22Rv1 (cell line): ENCODE measurements at regions not wholly inside any gene's neighbourhood (a gene's known extent, or its start where the extent isn't known, plus 50 kb on each side); places are given as distances from the start of the nearest gene placed in this dataset.
"Not testable (repeated sequence)": the region's sequence is repeated elsewhere in the genome, so short reads cannot be mapped to it uniquely, and the experiment has no call there.

Source experiments
- H3K27ac ChIP-seq: fragments of 450-650 bp; 2 replicates; pipeline ENCODE4 v1.5.1; 2017
- ZFX ChIP-seq: fragments of 450-650 bp; IDR thresholded peaks from 2 replicates; pipeline ENCODE4 v1.6.1; 2017; ENCODE audit warnings: antibody characterized with exemption, borderline replicate concordance
- TF ChIP-seq, protein P1 (sequence below): fragments of 450-650 bp; IDR thresholded peaks from 2 replicates; pipeline ENCODE4 v1.5.1; 2017; ENCODE audit warnings: mild to moderate bottlenecking

DNA sequence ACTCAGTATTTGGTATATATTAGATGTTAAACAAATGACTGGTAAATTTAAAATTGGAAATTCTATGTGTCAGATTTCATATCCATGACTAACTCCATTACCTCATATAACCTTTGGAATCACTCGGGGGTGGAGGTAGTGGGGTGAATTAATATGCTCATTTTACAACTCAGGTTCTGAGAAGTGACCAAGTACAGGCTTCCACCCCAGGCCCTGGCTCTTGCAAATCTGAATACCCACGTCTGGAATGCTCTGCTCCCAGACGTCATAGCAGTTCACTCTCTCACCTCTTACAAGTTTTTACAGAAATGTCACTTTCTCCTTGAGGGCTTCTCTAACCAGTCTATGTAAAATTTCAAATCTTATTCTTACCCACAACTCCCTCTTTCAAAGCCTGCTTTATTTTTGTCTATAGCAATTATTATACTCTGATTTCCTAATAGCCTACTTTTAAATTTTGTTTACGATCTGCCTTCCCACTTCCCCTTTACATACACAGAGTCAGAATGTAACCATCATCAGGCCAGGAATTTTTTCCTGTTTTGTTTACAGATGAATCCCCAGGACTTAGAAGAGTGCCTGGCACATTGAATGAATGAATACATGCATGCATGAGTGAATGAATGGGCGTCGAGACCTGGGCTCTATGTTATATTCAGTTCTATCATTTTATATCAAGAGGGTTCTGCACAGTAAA, 134.1 kb upstream of the IFNE start:
- no peak overlapping the region for H3K27ac ChIP-seq
- TF ChIP-seq, protein P1, sequence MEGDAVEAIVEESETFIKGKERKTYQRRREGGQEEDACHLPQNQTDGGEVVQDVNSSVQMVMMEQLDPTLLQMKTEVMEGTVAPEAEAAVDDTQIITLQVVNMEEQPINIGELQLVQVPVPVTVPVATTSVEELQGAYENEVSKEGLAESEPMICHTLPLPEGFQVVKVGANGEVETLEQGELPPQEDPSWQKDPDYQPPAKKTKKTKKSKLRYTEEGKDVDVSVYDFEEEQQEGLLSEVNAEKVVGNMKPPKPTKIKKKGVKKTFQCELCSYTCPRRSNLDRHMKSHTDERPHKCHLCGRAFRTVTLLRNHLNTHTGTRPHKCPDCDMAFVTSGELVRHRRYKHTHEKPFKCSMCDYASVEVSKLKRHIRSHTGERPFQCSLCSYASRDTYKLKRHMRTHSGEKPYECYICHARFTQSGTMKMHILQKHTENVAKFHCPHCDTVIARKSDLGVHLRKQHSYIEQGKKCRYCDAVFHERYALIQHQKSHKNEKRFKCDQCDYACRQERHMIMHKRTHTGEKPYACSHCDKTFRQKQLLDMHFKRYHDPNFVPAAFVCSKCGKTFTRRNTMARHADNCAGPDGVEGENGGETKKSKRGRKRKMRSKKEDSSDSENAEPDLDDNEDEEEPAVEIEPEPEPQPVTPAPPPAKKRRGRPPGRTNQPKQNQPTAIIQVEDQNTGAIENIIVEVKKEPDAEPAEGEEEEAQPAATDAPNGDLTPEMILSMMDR: no peak
- no peak for TF ChIP-seq ZFX

DNA sequence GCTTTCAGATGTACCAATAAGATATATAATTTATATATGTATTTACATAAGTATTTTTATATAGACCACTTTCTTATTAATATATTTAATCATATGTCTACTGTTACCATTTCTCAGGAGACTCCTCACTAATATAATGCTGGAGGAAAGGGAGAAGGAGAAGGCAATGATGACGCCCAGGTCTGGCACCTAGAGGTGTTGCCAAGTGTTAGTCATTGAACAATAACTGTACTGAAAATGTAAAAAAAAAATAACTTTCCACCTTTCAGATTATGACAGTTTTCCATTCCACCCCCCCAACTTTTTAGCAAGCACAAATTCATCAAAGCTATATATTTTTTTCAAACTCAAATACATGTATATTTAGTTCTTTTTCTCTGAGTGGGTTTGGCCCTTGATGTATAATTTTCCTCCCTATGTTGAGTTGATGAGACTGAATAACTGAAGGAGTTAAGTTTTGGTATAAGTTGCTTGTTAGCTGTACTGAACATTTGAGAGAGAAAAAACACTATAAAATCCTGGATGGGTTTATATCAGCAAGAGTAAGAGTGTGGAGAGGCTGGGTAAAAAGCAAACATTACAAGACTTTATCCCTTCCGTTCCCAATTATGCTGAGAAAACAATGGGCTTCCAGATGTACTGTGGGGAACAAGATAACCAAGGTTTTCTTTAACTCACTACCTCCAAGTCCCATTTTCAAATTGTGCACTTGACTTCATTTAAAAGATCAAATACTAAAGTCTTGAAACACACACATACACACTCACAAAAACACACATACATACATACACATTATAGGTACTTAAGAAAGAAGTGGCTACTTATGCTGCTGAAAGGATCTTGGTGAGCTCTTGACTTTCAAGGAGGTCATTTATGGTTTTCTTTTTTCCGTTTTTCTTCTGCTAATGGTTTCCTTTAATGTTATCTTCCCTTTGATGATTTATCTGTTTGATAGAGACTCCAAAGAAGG, 142.8 kb upstream of the IFNE start:
- H3K27ac ChIP-seq: no peak overlapping the region
- TF ChIP-seq ZFX: no peak
- TF ChIP-seq, protein P1: no peak

DNA sequence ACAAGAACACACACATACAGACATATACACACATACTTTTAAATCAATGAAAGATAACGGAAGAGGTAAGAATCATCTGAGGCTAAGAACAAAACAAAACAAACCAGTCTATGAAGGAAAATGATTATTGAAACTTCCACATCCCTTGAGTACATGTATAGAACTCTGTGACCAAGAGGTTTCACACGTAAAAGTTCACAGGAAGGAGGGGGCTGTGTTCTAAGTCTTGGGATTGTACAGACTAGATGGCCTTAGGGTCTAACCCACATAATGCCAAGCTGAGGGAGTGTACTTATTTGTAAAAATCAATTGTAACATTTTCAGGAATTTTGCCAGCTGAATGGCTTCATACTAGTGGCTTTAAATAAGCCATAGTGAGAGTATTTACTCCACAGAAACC, 144.4 kb upstream of the IFNE start:
- no peak overlapping the region for H3K27ac ChIP-seq
- TF ChIP-seq ZFX: no peak
- TF ChIP-seq, protein P1: no peak

DNA sequence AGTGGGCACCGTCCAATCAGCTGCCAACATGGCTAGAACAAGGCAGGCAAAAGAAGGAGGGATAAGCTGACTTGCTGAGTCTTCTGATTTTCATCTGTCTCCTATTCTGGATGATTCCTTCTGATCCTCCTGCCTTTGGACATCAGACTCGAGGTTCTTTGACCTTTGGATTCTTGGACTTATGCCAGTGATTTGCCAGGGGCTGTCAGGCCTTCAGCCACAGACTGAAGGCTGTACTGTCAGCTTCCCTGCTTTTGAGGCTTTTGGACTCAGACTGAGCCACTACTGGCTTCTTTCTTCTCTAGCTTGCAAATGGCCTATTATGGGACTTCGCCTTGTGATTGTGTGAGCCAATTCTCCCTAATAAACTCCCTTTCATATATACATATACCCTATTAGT, 146.8 kb upstream of the IFNE start:
- not testable (repeated sequence) for H3K27ac ChIP-seq

DNA sequence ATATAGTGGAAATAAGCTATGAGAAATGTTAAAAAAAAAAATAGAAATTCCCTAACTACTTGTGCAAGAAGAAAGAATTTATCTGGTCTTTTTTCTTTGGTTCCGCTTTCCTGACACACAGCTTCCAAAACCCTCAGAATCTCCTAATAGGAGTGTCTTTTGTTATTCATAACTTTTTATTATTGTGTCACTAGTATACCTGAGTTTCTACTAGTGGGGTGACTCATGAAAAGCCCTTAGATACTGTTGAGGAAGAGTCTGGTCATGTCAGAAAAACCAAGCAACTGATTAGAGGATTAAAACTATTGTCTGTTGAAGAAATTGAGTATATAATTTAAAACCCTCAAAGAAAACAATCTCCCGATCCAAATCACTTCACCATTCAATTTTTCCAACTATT, 152.8 kb upstream of the IFNE start:
- H3K27ac ChIP-seq: no peak overlapping the region
- no peak for TF ChIP-seq ZFX
- TF ChIP-seq, protein P1: no peak

DNA sequence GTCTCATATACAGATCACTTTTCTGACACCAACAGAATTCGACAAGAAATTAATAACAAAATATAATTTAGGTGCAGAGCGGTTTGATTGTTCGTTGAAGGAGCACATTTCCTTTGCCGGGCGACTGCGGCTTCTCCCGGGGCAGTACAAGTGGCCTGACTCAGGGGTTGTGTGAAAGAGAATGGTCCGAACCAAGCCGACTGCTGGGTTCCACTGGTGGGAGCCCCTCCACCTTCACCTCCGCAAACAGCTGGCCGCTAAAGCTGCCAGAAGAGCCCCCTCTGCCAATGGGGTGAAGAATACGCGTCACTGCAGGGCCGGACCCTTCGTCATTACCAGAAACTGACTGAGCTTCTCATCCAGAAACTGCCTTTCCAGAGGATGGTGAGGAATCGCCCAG, 156.0 kb upstream of the IFNE start:
- H3K27ac ChIP-seq: no peak overlapping the region
- TF ChIP-seq ZFX: no peak

DNA sequence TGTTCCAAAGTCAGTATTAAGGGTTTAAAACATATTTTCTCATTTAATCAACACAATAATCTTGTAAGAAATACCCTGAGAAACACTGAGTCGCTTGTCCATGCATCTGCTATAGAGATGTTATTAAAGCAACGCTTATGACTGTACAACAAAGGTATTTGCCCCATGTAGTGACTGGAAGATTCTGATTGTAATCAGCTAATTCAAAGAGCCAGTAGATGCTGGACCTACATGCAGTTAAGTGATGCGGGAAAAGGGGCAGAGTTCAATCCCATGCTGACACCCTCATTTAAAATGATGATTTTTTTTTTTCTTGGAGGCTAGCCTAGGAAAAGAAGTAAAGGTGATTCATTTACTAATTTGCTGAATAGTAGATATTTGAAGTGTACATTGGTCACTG, 149.3 kb upstream of the MTAP start:
- no peak overlapping the region for H3K27ac ChIP-seq
- TF ChIP-seq, protein P1: no peak
- TF ChIP-seq ZFX: no peak

DNA sequence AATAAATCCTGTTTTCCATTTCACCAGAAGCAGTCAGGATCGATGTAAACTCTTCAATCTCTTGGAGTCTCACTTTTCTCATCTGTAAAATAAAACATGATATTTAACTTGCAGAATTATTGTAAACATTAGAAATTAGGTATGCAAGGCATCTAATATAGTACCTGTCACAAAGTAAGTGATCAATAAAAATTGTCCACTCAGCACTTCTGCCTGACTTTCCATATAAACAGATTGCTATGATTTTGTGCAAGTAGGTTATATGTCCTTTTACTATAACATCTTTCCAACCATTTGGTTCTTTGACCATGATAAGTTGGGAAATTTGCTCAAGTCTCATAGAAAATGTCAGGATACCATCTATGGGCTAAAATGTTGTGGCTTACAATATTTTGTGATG, 148.8 kb upstream of the MTAP start:
- TF ChIP-seq ZFX: no peak
- TF ChIP-seq, protein P1: no peak
- H3K27ac ChIP-seq: no peak overlapping the region
